AG20443 (cell line): ENCODE measurements at regions not wholly inside any gene's neighbourhood (a gene's known extent, or its start where the extent isn't known, plus 50 kb on each side); places are given as distances from the start of the nearest gene placed in this dataset.
A peak's percentile ranks its signal among the peaks of the same experiment; 100 is the strongest.
"Not testable (repeated sequence)": the region's sequence is repeated elsewhere in the genome, so short reads cannot be mapped to it uniquely, and the experiment has no call there.

Experiments
- DNase-seq: peaks from one replicate; pipeline ENCODE4 v3.0.0; 2012; ENCODE audit warnings: low spot score, mixed read lengths

DNA sequence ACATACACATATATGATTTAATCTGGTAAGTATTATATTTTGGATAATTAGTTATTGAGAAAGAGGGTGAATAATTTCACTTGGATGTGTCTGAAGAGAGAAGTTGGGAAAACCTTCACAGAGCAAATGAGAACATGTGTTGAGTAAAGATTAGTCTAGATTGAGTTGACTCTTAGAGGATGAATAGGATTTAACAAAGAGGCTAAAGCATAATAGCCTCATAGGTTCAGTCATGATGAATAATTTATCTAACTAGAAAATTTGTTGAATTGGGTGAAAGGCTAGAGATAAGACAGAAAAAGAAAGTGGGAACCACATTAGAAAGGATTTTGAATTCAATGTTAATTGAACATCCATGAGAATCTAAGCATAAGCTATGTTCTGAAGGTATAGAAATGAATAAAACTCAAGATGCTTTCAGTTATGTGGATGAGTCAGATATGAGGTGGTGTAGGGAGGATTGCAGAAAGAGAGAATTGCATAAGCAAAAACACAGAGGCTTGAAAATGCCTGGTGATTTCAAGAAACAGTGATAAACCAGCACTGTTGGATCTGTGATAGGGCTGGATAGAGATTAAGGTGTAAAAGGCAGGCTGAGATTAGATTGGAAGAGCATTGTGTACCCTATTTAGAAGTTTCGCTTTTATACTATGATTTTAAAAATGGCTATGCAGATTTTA lies 207.6 kb upstream of the NR3C2 start:
- no peak for DNase-seq

DNA sequence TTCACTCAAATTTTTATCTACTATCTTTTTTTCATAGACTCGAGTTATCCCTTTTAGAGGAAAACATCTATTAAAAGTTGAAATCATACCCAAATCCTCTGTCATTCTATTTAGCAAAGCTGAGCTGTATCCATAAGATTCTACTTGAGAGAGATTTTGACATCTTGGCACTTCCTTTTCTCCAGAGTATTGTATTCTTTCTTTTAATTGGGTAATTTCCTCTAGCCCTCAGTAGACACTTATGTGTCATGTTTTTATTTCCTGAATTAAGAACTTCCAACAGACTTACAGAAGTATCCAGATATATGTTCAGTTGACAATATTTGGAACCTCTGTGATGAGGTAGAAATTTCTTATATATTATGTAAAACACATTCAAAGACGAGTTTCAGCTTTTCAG lies 201.6 kb upstream of the NR3C2 start:
- no peak for DNase-seq

DNA sequence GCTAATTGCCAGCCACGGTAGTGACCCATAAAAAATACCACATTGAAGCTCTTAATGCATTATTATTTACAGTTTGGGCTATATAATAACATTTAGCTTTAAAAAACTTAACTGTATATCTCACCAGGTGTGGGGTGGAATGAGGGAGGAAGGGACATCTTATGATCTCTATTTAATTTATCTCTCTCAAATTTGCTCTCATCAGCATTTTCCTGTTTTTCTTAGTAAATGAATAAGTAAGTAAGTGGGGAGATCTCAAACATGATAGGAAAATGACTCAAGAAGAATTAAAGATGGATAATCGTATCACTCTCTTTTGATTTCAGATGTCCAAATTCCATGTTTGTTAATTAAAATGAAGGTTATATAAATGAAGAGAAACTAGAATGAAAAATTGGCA lies 200.7 kb upstream of the NR3C2 start:
- no peak for DNase-seq

DNA sequence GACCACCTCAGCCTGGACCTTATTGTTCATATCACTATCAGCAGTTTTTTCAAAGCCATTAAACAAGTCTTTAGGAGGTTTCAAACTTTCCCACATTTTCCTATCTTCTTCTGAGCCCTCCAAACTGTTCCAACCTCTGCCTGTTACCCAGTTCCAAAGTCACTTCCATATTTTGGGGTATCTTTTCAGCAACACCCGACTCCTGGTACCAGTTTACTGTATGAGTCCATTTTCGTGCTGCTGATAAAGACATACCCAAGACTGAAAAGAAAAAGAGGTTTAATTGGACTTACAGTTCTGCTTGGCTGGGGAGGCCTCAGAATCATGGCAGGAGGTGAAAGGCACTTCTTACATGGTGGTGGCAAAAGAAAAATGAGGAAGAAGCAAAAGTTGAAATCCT lies 195.9 kb upstream of the NR3C2 start:
- DNase-seq, result not testable (repeated sequence)

DNA sequence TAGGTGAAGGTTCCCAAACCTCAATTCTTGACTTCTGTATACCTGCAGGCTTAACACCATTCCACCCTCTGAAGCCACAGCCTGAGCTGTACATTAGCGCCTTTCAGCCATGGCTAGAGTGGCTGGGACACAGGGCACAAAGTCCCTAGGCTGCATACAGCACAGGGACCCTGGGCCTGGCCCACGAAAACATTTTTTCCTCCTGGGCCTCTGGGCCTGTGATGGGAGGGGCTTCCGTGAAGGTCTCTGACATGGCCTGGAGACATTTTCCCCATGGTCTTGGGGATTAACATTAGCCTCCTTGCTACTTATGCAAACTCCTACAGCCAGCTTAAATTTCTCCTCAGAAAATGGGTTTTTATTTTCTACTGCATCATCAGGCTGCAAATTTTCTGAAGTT lies 195.2 kb upstream of the NR3C2 start:
- DNase-seq, result not testable (repeated sequence)

DNA sequence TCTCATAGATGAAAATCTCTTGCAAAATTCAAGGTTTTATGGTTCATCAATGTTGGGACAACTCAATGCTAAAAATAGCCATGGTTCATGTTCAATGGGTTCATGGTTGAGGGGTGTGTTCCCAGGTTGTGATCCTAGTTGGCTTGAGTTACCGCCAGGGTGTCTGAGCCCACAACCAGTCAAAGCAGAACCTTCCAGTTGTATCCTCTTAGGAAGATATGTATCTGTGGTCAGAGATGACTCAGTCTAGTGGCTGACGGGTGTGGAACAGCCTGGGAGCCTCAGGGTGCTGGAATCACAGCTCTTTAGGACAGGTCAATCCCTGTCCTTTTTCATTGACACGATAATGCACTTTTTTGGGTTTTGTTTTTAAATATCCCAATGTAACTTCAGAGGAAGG lies 192.3 kb upstream of the NR3C2 start:
- no peak for DNase-seq

DNA sequence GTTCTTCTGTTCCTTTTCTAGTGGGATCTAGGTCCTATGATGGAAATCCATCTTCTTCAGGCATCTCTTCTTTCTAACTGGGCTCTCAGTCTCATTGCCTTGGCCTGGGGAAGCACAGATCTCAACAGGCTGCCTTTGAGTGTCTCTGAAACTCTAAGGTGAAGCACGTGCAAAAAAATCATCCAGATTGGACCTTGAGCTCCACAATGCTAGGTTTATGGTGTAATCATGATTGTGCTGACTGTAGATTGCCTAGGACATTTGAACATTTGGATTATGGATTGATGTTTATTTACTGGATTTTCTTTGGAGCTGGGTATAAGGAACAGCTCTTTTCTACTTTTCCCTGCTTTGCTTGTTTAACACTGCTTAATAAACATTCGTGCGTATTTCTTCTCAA lies 191.5 kb upstream of the NR3C2 start:
- no peak for DNase-seq

DNA sequence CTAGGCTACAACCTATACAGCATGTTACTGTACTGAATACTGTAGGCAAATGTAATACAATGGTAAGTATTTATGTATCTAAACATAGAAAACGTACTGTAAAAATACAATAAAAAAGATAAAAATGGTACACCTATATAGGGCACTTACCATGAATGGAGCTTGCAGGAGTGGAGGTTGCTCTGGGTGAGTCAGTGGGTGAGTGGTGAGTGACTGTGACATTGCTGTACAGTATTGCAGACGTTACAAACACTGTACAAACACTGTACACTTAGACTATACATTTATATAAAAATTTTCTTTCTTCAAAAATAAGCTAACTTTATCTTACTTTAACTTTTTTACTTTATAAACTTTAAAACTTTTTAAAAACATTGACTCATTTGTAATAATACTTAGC lies 190.3 kb upstream of the NR3C2 start:
- DNase-seq, result no peak

DNA sequence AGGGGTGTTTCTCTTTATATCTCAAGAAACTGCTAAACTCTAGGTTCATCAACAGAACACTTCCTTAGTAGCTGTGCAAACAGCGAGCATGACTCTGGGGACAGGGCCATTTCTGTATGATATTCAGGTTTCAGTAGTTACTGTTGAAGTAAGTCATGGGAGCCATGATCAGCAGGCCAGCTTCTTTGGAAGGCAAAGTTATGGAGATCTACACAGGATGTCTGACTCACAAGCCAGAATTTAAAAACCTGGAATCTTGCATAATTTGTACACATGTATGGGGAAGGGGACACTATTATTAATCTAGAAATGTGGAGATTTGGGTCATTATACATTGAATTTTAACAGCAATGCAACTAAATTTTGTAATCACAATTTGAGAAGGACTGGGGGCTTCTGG lies 187.8 kb upstream of the NR3C2 start:
- no peak for DNase-seq

DNA sequence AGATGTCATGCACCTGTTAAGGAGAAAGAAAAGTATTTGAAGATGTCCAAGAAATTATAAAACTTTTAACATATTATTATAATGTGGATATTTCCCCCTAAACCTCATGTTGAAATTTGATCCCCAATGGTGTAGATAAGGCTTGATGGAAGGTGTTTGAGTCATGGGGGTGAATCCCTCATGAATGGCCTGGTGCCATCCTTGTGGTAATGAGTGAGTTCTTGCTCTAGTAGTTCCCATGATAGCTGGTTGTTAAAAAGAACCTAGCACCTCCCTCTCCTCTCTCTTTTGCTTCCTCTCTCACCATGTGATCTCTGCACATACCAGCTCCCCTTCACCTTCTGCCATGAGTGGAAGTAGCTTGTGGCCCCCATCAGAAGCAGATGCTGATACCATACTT lies 176.6 kb upstream of the NR3C2 start:
- DNase-seq, result no peak

DNA sequence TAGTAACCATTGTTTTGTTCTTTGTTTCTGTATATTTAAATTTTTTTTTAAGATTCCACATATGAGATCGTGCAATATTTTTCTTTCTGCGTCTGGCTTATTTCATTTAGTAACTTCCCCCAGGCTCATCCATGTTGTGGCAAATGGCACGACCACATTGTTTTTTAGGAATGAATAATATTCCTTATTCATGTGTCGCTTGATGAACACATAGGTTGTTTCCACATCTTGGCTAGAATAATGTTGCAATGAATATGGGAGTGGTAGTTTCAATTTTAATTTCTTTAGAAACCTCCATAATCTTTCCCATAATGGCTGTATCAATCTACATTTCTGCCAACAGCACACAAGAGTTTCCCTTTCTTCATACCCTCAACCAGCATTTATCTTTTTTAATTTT lies 166.8 kb upstream of the NR3C2 start:
- no peak for DNase-seq

DNA sequence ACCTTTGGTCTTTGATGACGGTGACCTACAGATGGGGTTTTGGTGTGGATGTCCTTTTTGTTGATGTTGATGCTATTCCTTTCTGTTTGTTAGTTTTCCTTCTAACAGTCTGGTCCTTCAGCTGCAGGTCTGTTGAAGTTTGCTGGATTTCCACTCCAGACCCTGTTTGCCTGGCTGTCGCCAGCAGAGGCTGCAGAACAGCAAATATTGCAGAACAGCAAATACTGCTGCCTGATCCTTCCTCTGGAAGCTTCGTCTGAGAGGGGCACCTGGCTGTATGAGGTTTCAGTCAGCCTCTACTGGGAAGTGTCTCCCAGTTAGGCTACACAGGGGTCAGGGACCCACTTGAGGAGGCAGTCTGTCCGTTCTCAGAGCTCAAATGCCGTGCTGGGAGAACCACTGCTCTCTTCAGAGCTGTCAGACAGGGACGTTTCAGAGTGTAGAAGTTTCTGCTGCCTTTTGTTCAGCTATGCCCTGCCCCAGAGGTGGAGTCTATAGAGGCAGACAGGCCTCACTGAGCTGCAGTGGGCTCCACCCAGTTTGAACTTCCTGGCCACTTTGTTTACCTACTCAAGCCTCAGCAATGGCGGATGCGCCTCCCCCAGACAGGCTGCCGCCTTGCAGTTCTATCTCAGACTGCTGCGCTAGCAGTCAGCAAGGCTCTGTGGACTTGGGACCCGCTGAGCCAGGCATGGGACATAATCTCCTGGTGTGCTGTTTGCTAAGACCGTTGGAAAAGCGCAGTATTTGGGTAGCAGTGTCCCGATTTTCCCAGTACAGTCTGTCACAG lies 156.4 kb upstream of the NR3C2 start:
- not testable (repeated sequence) for DNase-seq

DNA sequence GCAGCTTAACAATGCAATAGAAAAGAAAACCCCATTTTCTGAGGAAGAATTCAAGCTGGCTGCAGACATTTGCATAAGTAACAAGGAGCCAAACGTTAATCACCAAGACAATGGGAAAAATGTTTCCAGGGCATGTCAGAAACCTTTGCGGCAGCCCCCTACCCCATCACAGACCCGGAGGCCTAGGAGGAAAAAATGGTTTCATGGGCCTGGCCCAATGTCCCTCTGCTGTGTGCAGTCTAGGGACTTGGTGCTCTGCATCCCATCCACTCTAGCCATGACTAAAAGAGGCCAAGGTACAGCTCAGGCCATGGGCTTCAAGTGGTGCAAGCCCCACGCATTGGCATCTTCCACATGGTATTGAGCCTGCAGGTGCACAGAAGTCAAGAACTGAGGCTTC lies 147.0 kb upstream of the NR3C2 start:
- no peak for DNase-seq

DNA sequence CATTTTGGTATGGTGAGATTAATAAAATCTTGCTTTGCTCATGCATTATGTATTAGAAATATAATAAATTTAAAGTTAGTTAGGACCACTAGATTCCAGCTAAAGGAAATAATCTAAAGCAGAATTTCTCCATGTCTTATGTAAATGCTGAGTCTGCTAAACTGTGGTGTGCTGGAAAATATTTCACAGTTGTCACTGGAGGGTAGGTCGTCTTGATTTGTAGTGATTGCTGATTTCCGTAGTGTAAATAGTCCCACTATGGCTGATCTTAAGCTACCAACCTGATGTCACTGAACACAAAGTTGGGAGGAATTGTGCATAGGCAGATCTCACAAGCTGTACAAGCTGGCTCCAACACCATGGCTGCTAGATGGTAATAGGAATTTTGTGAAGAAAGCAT lies 133.4 kb upstream of the NR3C2 start:
- DNase-seq, result no peak

DNA sequence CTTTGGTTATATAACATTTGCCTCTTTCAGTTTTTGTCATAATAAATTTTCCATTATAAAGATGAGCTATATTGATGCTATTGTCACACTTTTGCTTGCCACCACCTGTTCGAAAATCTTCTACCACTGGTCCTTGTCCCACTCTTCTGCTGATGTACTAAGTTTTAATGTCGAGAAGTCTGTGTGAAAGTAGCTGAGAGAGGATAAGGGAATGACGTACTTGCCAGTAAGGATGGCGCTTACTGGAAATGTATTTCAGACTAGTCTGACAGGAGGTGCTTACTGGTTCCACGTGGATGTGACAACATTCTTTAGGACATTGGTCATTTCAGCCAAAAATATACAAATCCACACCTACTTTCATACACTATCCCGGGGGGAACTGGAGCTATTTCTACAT lies 132.7 kb upstream of the NR3C2 start:
- DNase-seq, result no peak

DNA sequence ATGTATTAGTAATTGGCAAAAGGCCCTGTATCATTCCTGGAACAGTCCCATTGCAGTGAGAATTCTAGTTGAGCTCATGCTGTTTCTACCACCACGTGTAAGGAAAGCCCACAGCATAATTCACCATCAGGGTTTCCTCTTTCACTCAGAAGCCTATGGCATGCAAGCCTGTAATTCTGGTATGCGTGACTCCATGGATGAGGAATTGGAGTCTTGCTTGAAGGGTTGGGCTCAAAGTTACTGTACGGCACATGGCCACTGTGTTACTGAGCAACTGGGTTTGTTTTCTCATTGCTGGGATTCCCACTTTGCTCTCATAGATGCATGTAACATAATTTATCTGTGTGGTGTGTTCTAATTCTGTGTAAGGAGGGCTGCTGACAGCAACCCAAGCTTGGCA lies 132.3 kb upstream of the NR3C2 start:
- DNase-seq, result peak; percentile 19

DNA sequence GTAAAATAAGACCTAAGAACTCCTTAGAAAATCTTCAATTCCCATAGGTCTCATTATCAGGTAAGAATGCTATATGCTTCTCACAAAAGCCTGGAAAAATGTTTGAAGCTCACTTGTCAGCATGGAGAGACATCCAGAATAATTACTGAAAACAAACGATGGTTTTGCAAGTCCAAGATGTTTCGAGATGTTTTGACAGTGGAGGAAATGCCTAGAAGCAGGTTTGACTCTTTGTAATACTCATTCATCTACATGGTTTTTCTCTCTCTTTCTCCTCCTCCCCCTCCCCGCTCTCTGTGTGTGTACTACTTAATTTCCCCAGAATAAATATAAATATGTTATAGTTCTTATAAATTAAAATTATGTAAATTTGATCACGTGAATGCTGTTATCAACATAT lies 131.9 kb upstream of the NR3C2 start:
- no peak for DNase-seq

DNA sequence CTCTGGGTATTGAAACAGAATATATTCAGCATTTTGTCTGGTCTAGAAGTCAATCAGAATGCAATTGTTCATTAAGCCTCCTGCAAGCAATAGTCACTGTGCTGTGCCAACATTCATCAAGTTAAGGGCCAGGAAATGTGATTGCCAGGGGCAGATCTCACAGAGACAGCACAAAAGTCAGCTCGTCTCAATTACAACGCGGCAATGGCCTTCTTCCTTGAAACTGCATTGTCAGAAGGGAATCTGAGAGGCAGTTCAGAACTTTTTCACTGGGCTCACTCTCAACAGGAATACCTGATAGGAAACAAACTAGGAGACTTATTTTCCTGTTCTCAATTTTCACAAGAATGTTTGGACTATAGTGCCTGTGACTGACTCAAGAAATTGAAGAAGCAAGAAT lies 131.1 kb upstream of the NR3C2 start:
- DNase-seq, result no peak

DNA sequence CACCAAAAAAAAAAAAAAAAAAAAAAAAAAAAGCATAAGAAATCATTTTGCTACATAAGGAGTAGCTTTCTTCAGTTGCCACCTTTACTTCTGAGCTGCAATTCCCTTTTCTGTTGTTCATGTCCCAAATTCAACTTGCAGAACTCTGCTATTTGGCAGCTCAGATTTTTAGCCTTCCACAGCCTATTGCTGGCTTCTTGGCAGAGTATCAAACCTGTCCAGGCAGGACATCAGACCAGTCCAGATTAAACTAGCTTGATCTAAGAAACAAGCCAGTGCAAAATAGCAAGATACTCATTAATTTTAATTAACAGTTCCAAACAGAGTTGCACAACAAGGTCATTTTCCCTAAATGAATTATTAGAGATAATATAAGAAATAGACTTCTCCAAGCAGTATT lies 123.6 kb upstream of the NR3C2 start:
- DNase-seq, result no peak

DNA sequence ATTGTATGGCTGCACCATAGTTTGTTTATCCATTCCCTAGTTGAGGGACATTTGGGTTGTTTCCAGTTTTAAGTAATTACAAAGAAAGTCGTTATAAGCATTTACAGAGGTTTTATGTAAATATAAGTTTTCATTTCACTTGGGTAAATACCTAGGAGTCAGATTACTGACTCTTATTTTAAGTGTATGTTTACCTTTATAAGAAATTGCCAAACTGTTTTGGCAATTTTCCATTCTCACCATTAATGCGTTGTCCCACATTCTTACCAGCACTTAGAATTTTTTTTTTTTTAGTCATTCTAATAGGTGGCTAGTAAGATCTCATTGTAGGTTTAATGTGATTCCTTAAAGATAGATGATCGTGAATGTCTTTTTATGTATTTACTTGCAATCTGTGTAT lies 121.5 kb upstream of the NR3C2 start:
- no peak for DNase-seq

DNA sequence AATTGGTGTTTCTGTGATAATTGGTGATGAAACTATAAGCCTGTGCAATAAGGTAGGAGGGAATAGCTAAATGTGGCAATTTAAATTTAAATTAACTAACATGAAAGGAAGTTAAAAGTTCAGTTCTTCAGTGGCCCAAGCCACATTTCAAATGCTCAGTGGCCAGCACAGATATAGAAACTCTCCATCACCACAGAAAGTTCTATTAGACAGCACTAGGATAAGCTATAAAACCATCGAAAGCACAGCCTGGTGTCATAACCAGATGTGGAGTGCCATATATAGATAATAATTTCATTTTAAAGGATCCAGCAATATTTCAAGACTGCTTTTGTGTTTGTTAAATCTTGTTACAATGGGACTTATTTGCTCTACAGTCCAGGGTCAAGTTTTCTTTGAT lies 119.3 kb upstream of the NR3C2 start:
- DNase-seq, result no peak

DNA sequence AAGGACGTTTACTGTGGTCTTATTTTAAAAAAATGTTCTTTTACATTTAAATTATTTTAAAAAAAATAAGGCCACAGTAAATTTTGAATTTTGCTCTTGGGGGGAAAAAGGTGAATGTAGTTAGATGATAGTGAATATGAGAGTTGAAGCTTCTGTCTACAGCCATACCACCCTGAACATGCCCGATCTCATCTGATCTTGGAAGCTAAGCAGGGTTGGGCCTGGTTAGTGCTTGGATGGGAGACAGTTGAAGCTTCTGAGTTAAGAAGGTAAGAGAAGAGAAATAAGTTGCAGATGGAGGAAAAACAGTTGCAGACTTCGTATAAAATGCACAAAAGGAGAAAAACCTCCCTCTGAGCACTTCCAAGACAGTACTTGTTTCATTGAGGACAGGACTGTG lies 115.6 kb upstream of the NR3C2 start:
- DNase-seq, result no peak

DNA sequence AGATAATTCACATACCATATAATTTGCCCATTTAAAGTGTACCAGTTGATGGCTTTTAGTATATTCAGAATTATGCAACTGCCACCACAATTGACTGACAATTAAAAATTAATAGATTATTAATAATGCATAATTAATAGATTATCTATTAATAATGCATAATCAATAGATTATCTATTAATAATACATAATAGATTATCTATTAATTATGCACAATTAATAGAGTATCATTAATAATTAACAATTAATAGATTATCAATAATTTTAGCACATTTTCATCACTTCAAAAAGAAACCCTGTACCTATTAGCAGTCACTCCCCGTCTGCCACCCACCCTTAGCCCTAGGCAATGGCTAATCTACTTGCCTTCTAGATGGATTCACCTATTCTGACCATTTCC lies 108.6 kb upstream of the NR3C2 start:
- DNase-seq, result no peak
